ENCODE measurements at regions not wholly inside any gene's neighbourhood (a gene's known extent, or its start where the extent isn't known, plus 50 kb on each side); places are given as distances from the start of the nearest gene placed in this dataset.

GRCh38 chr16:6427621-6428020, 905.0 kb upstream of the RBFOX1 start:
- Histone ChIP-seq H3K27ac (no peak overlapping the region), H3K4me3 (no peak overlapping the region), H3K27me3 (no peaks in the 10 kb centered on the region), H3K9me3 (peaks cover 0 to 8% (median 0%) of the 10 kb centered on the region in 12 donors), H3K36me3 (no peaks in the 10 kb centered on the region), H3K4me1 (no peaks in the 10 kb centered on the region)
- intact Hi-C loops (cut with DNase I) = no loop called here
- ATAC-seq (no peak), DNase-seq (no peak)
- no peak for TF ChIP-seq CTCF (IDR thresholded peaks at IDR 0.05)
- TF ChIP-seq POLR2A (IDR thresholded peaks at IDR 0.05) = no peak
- WGBS, 4 donors = 74 to 83% (median 80%) methylated on average over 3 of the region's 3 CpGs

GRCh38 chr16:6407596-6407995, 925.0 kb upstream of the RBFOX1 start:
- peaks cover 0 to 4% (median 0%) of the 10 kb centered on the region in 12 donors for H3K9me3 ChIP-seq
- H3K27ac ChIP-seq = no peak overlapping the region
- DNase-seq (no peak), ATAC-seq (no peak)
- no peaks in the 10 kb centered on the region for H3K27me3 ChIP-seq
- intact Hi-C loops (cut with DNase I) = no loop called here
- no peaks in the 10 kb centered on the region for H3K36me3 ChIP-seq
- 76 to 89% (median 86%) methylated on average over 3 of the region's 3 CpGs for WGBS, 4 donors
- no peak for TF ChIP-seq POLR2A (IDR thresholded peaks at IDR 0.05)
- no peak for TF ChIP-seq CTCF (IDR thresholded peaks at IDR 0.05)
- H3K4me3 ChIP-seq = no peak overlapping the region
- H3K4me1 ChIP-seq = no peaks in the 10 kb centered on the region

- Histone ChIP-seq H3K4me1 (no peaks in the 10 kb centered on the region), H3K27ac (no peak overlapping the region), H3K4me3 (no peak overlapping the region), H3K36me3 (no peaks in the 10 kb centered on the region), H3K27me3 (no peaks in the 10 kb centered on the region), H3K9me3 (peaks cover 0 to 4% (median 0%) of the 10 kb centered on the region in 12 donors)
- ATAC-seq = no peak
- no peak for DNase-seq
- WGBS, 4 donors = 83 to 90% (median 88%) methylated on average over 1 of the region's 1 CpG
- intact Hi-C loops (cut with DNase I) = no loop called here
- no peak for TF ChIP-seq POLR2A (IDR thresholded peaks at IDR 0.05)
- no peak for TF ChIP-seq CTCF (IDR thresholded peaks at IDR 0.05)
Measured at GRCh38 chr16:6406028-6406427, 926.6 kb upstream of the RBFOX1 start.

- ATAC-seq = no peak
- intact Hi-C loops (cut with DNase I) = no loop called here
- H3K4me1 ChIP-seq = no peaks in the 10 kb centered on the region
- no peak for TF ChIP-seq CTCF (IDR thresholded peaks at IDR 0.05)
- no peak for TF ChIP-seq POLR2A (IDR thresholded peaks at IDR 0.05)
- H3K4me3 ChIP-seq = no peak overlapping the region
- H3K36me3 ChIP-seq = no peaks in the 10 kb centered on the region
- no peak overlapping the region for H3K27ac ChIP-seq
- no peaks in the 10 kb centered on the region for H3K27me3 ChIP-seq
- H3K9me3 ChIP-seq = peaks cover 0 to 6% (median 0%) of the 10 kb centered on the region in 12 donors
- DNase-seq = no peak
- WGBS, 4 donors = 72 to 80% (median 75%) methylated on average over 3 of the region's 3 CpGs
Measured at GRCh38 chr16:6382924-6383459, 949.7 kb upstream of the RBFOX1 start.

Measured in heart left ventricle (tissue), 16 donors.